SK-N-SH (cell line): ENCODE measurements at regions not wholly inside any gene's neighbourhood (a gene's known extent, or its start where the extent isn't known, plus 50 kb on each side); places are given as distances from the start of the nearest gene placed in this dataset.

Source experiments
- EP300 ChIP-seq, 2 experiments: IDR thresholded peaks; 2 replicates each; pipeline versions ENCODE4 v1.4.0 to v1.6.1; 2012; ENCODE audit warnings: borderline replicate concordance in 1 of 2, low read depth in 1 of 2, low read length in 1 of 2
- RAD21 ChIP-seq: IDR thresholded peaks from 2 replicates; pipeline ENCODE4 v1.6.1; 2012; ENCODE audit warnings: mild to moderate bottlenecking, low read length
- TF ChIP-seq, protein P1 (sequence below): fragments of 200-600 bp; sonication (generic); IDR thresholded peaks from 2 replicates; pipeline ENCODE4 v1.6.1; 2017; ENCODE audit warnings: antibody characterized with exemption, mild to moderate bottlenecking, moderate library complexity
- TF ChIP-seq, protein P2 (sequence below): IDR thresholded peaks from 2 replicates; pipeline ENCODE4; 2012
- TF ChIP-seq, protein P3 (sequence below): IDR thresholded peaks from 2 replicates; pipeline ENCODE4 v1.4.0; 2012; ENCODE audit warnings: low read depth, borderline replicate concordance

DNA sequence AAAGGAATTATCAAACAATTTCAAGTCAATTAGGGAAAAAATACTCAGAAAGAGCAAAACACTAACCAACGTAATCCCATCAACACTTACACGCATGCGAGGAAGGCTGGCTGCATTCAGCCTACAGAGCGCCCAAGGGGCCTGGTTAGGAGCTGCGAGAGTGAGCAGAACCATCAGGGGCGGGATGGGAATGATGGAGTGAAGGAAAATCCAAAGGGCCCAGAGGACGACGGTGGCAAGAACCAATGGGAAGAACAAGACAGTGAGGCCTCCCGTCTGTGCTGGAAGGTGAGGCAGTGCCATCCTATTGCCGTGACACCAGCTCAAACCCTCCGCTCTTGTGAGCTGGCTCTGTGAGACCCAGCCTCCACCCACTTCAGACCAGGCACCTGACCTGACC is 253.0 kb downstream of the IRS2 start:
- TF ChIP-seq RAD21, result no peak
- TF ChIP-seq, protein P1, sequence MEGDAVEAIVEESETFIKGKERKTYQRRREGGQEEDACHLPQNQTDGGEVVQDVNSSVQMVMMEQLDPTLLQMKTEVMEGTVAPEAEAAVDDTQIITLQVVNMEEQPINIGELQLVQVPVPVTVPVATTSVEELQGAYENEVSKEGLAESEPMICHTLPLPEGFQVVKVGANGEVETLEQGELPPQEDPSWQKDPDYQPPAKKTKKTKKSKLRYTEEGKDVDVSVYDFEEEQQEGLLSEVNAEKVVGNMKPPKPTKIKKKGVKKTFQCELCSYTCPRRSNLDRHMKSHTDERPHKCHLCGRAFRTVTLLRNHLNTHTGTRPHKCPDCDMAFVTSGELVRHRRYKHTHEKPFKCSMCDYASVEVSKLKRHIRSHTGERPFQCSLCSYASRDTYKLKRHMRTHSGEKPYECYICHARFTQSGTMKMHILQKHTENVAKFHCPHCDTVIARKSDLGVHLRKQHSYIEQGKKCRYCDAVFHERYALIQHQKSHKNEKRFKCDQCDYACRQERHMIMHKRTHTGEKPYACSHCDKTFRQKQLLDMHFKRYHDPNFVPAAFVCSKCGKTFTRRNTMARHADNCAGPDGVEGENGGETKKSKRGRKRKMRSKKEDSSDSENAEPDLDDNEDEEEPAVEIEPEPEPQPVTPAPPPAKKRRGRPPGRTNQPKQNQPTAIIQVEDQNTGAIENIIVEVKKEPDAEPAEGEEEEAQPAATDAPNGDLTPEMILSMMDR, result no peak
- TF ChIP-seq, protein P2, sequence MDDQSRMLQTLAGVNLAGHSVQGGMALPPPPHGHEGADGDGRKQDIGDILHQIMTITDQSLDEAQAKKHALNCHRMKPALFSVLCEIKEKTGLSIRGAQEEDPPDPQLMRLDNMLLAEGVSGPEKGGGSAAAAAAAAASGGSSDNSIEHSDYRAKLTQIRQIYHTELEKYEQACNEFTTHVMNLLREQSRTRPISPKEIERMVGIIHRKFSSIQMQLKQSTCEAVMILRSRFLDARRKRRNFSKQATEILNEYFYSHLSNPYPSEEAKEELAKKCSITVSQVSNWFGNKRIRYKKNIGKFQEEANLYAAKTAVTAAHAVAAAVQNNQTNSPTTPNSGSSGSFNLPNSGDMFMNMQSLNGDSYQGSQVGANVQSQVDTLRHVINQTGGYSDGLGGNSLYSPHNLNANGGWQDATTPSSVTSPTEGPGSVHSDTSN, result no peak
- TF ChIP-seq EP300 (IDR thresholded peaks at IDR 0.05; ENCODE audit: borderline replicate concordance in 1 of 2, low read depth in 1 of 2, low read length in 1 of 2), result no peak
- TF ChIP-seq, protein P3, sequence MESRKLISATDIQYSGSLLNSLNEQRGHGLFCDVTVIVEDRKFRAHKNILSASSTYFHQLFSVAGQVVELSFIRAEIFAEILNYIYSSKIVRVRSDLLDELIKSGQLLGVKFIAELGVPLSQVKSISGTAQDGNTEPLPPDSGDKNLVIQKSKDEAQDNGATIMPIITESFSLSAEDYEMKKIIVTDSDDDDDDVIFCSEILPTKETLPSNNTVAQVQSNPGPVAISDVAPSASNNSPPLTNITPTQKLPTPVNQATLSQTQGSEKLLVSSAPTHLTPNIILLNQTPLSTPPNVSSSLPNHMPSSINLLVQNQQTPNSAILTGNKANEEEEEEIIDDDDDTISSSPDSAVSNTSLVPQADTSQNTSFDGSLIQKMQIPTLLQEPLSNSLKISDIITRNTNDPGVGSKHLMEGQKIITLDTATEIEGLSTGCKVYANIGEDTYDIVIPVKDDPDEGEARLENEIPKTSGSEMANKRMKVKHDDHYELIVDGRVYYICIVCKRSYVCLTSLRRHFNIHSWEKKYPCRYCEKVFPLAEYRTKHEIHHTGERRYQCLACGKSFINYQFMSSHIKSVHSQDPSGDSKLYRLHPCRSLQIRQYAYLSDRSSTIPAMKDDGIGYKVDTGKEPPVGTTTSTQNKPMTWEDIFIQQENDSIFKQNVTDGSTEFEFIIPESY, result no peak
